ENCODE measurements at regions not wholly inside any gene's neighbourhood (a gene's known extent, or its start where the extent isn't known, plus 50 kb on each side); places are given as distances from the start of the nearest gene placed in this dataset.

DNA sequence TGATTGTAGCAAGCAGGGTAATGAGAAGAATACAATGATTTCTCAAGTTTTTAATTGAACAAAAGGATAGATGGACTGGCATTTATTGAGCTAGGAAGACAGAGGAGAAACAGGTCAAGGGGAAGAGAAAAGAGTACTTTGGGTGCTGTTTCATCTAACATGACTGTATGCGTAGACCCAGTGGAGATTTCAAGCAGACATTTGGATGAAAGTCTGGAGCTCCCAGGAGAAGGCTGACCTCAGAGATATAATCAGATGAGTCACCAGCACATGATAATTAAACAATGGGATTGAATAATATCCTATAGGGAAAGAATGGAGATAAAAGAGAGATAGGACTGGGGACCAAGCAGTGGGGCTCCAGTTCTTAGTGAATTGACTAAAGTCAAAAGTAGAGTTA lies 194.9 kb downstream of the ARRDC4 start:
- no peaks in the 10 kb centered on the region for H3K9me3 Mint-ChIP-seq
- H3K36me3 Mint-ChIP-seq (ENCODE audit: low read depth): no peaks in the 10 kb centered on the region
- no peak overlapping the region for H3K27ac Mint-ChIP-seq (ENCODE audit: unreplicated experiment)
- DNase-seq (ENCODE audit: low read depth, low spot score): no peak
- peaks cover 4% of the 10 kb centered on the region for H3K27me3 Mint-ChIP-seq (ENCODE audit: low read depth)
- no peaks in the 10 kb centered on the region for H3K4me1 Mint-ChIP-seq
- H3K4me3 Mint-ChIP-seq: no peak overlapping the region
- TF ChIP-seq, protein P1, sequence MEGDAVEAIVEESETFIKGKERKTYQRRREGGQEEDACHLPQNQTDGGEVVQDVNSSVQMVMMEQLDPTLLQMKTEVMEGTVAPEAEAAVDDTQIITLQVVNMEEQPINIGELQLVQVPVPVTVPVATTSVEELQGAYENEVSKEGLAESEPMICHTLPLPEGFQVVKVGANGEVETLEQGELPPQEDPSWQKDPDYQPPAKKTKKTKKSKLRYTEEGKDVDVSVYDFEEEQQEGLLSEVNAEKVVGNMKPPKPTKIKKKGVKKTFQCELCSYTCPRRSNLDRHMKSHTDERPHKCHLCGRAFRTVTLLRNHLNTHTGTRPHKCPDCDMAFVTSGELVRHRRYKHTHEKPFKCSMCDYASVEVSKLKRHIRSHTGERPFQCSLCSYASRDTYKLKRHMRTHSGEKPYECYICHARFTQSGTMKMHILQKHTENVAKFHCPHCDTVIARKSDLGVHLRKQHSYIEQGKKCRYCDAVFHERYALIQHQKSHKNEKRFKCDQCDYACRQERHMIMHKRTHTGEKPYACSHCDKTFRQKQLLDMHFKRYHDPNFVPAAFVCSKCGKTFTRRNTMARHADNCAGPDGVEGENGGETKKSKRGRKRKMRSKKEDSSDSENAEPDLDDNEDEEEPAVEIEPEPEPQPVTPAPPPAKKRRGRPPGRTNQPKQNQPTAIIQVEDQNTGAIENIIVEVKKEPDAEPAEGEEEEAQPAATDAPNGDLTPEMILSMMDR (conservative IDR thresholded peaks at IDR 0.05): no peak

DNA sequence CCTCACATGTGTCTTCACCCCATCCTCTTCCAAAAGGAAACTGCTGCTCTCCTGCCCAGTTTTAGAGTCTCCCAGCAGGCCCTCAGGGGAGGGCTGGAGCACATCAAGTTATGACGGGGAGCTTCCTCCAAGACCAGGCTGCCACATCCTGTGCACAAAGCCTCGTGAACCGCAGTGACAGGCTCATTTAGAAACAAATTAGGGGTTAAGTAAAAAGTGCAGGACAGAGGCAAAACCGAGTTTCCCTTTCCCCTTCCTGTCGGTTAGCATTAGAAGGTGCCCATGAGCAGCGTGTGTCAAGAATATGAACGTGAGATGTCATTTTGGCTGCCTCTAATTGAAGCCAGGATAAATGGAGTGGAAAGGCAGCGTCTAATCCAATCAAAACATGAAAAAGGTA lies 199.7 kb downstream of the ARRDC4 start:
- H3K4me1 Mint-ChIP-seq: no peaks in the 10 kb centered on the region
- no peak overlapping the region for H3K4me3 Mint-ChIP-seq
- H3K27me3 Mint-ChIP-seq (ENCODE audit: low read depth): no peaks in the 10 kb centered on the region
- no peaks in the 10 kb centered on the region for H3K9me3 Mint-ChIP-seq
- H3K27ac Mint-ChIP-seq (ENCODE audit: unreplicated experiment): no peak overlapping the region
- no peak for DNase-seq (ENCODE audit: low read depth, low spot score)
- TF ChIP-seq, protein P1 (conservative IDR thresholded peaks at IDR 0.05): no peak
- H3K36me3 Mint-ChIP-seq (ENCODE audit: low read depth): no peaks in the 10 kb centered on the region

DNA sequence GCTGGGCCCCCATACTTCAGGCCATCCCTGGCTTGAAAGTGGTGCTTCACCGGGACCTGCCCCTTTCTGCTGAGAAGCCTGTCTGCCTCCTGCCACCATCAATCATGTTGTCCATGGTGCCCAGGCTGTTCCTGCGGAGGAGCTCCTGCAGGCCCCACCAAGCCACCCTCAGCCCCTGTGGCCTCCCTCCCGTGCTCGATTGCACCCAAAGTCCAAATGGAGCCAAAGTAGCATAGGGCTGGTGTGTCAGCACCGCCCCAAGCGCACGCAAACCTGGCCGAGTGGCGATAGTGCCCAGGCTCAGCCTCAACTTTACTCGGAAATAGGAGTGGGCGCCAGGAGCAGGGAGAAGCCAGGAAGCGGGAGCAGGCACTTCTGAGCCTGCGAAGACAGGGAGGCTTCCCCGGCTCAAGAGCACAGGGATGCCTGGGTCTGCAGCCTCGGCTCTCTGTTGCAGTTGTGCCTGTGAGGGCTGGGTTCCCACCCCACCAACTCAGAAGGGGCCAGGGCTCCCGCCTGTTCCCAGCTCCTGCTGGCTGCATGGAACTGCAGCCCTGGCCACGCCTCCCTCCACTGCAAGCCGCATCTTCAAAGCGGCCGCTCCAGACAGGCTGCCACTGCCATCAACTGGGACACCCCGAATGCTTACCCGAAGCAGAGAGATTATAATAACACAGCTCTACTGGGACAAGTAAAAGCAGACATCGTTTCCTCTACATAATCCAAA lies 203.0 kb downstream of the ARRDC4 start:
- DNase-seq (ENCODE audit: low read depth, low spot score): no peak
- H3K9me3 Mint-ChIP-seq: no peaks in the 10 kb centered on the region
- TF ChIP-seq, protein P1 (conservative IDR thresholded peaks at IDR 0.05): no peak
- no peak overlapping the region for H3K27ac Mint-ChIP-seq (ENCODE audit: unreplicated experiment)
- no peak overlapping the region for H3K4me3 Mint-ChIP-seq
- no peaks in the 10 kb centered on the region for H3K4me1 Mint-ChIP-seq
- H3K27me3 Mint-ChIP-seq (ENCODE audit: low read depth): no peaks in the 10 kb centered on the region
- no peaks in the 10 kb centered on the region for H3K36me3 Mint-ChIP-seq (ENCODE audit: low read depth)

DNA sequence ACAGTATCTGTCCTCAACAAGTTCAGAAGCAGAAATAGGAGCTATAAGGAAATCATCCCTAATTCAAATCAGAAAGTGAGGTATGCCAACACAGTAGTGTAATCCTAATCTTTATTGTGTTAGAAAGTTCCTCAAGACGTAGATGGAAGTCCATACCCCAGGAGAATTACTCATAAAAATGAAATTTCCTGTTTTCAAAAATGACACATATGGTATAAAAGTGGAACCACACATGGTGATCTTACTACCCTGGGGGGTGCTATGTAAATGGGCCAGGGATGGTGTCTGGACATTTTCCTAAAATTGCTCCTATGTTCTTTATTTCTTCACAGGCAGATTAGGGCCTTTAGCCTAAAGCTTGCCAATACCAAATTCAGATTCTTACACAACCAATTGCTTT lies 204.1 kb downstream of the ARRDC4 start:
- TF ChIP-seq, protein P1 (conservative IDR thresholded peaks at IDR 0.05): no peak
- H3K27me3 Mint-ChIP-seq (ENCODE audit: low read depth): no peaks in the 10 kb centered on the region
- no peak overlapping the region for H3K4me3 Mint-ChIP-seq
- H3K4me1 Mint-ChIP-seq: no peaks in the 10 kb centered on the region
- no peak for DNase-seq (ENCODE audit: low read depth, low spot score)
- no peaks in the 10 kb centered on the region for H3K9me3 Mint-ChIP-seq
- no peak overlapping the region for H3K27ac Mint-ChIP-seq (ENCODE audit: unreplicated experiment)
- no peaks in the 10 kb centered on the region for H3K36me3 Mint-ChIP-seq (ENCODE audit: low read depth)

DNA sequence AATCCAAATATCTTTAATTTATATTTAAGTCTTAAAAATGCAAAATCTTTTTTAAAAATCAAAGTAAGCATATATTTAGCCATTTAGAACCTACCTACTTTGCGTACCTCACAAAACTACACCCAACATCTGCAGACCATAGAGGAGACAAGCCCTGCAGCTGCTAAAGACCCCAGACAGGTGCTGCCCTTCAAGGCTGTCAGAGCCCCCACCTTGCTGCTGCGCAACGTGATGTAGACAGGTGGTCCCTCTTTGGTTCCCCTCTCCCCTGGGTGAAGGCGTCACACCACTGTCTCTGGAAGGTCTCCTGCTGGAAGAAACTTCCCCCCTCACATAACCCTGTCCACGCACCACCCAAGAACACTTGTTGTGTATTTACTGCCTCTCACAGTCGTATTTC lies 204.5 kb downstream of the ARRDC4 start:
- Mint-ChIP-seq H3K27ac (ENCODE audit: unreplicated experiment) (no peak overlapping the region), H3K36me3 (ENCODE audit: low read depth) (no peaks in the 10 kb centered on the region), H3K27me3 (ENCODE audit: low read depth) (no peaks in the 10 kb centered on the region), H3K9me3 (no peaks in the 10 kb centered on the region), H3K4me1 (no peaks in the 10 kb centered on the region), H3K4me3 (no peak overlapping the region)
- no peak for DNase-seq (ENCODE audit: low read depth, low spot score)
- TF ChIP-seq, protein P1 (conservative IDR thresholded peaks at IDR 0.05): no peak
